Left lung (tissue), 4 donors: ENCODE measurements at regions not wholly inside any gene's neighbourhood (a gene's known extent, or its start where the extent isn't known, plus 50 kb on each side); places are given as distances from the start of the nearest gene placed in this dataset.

Experiments
- ATAC-seq: fragments of 200-7000 bp; cut with Tn5 transposase; one replicate; pipeline ENCODE4 v1.9.1; 2020; ENCODE audit warnings: moderate library complexity
- DNase-seq, 4 donors: peaks; one replicate each; pipeline ENCODE4 v3.0.0-alpha.2; 2013 to 2020
- H3K27ac ChIP-seq, 2 donors: fragments of 200-600 bp; sonication (generic) in 1 of 2; one replicate each; pipeline versions ENCODE4 v1.5.0 to v1.8.0; 2020 to 2021
- H3K27me3 ChIP-seq, 2 donors: fragments of 200-600 bp; sonication (generic) in 1 of 2; one replicate each; pipeline versions ENCODE4 v1.5.0 to v1.8.0; 2020 to 2021
- H3K36me3 ChIP-seq, 2 donors: fragments of 200-600 bp; sonication (generic) in 1 of 2; one replicate each; pipeline versions ENCODE4 v1.5.0 to v1.8.0; 2020 to 2021
- H3K4me1 ChIP-seq, 2 donors: fragments of 200-600 bp; one replicate each; pipeline ENCODE4 v1.8.0; 2021
- H3K4me3 ChIP-seq, 2 donors: fragments of 200-600 bp; sonication (generic) in 1 of 2; one replicate each; pipeline versions ENCODE4 v1.5.0 to v1.8.0; 2020 to 2021; ENCODE audit warnings: mild to moderate bottlenecking in 1 of 2
- H3K9me3 ChIP-seq, 2 donors: fragments of 200-600 bp; sonication (generic) in 1 of 2; one replicate each; pipeline versions ENCODE4 v1.5.0 to v1.8.0; 2020 to 2021
- intact Hi-C, 2 donors: fragments of 100-400 bp; cut with DNase I; formaldehyde crosslinking; loops; one replicate each; pipeline versions ENCODE4 v1.11.2 to v1.14.2; 2022
- TF ChIP-seq, protein P1 (sequence below), 2 donors: fragments of 200-600 bp; sonication (generic) in 1 of 2; IDR thresholded peaks; one replicate each; pipeline versions ENCODE4 v1.5.0 to v1.8.0; 2021; ENCODE audit warnings: antibody characterized with exemption in 2 of 2
- donor health status: DM: no; HTN: yes; CAD: no.
- donor health status: DM: no; HTN: no; CAD: no.

GRCh38 chr13:74273581-74273980, 139.4 kb upstream of the KLF12 start:
- Histone ChIP-seq H3K4me1 (no peaks in the 10 kb centered on the region), H3K9me3 (peaks cover 0 to 9% of the 10 kb centered on the region in 2 donors), H3K27ac (no peak overlapping the region), H3K36me3 (no peaks in the 10 kb centered on the region), H3K27me3 (no peaks in the 10 kb centered on the region), H3K4me3 (no peak overlapping the region)
- TF ChIP-seq, protein P1, sequence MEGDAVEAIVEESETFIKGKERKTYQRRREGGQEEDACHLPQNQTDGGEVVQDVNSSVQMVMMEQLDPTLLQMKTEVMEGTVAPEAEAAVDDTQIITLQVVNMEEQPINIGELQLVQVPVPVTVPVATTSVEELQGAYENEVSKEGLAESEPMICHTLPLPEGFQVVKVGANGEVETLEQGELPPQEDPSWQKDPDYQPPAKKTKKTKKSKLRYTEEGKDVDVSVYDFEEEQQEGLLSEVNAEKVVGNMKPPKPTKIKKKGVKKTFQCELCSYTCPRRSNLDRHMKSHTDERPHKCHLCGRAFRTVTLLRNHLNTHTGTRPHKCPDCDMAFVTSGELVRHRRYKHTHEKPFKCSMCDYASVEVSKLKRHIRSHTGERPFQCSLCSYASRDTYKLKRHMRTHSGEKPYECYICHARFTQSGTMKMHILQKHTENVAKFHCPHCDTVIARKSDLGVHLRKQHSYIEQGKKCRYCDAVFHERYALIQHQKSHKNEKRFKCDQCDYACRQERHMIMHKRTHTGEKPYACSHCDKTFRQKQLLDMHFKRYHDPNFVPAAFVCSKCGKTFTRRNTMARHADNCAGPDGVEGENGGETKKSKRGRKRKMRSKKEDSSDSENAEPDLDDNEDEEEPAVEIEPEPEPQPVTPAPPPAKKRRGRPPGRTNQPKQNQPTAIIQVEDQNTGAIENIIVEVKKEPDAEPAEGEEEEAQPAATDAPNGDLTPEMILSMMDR (IDR thresholded peaks at IDR 0.05), result no peak
- intact Hi-C loops, result no loop called here
- ATAC-seq (no peak), DNase-seq (no peak)

DNA sequence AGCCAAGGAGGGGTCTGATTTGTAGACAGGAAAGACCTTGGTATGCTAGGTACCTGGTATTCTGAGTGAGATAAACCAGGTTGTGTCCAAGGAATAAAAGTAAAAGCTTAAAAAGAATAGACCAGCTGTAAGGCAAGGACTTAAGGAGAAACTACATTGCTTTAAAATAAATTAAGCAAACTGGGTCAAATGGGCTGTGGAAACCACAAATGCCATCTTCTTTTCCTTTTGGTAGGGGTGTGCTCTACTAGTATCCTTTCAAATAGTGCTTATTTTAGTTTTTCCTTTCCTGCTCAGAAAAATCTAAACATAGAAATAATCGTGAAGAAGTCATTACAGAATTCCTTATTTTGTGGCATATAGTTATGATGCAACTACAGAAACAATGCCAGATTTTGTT, 138.6 kb upstream of the KLF12 start:
- Histone ChIP-seq H3K4me1 (no peaks in the 10 kb centered on the region), H3K4me3 (no peak overlapping the region), H3K27me3 (no peaks in the 10 kb centered on the region), H3K27ac (no peak overlapping the region), H3K9me3 (peaks cover 0 to 9% of the 10 kb centered on the region in 2 donors), H3K36me3 (no peaks in the 10 kb centered on the region)
- no peak for ATAC-seq
- TF ChIP-seq, protein P1 (IDR thresholded peaks at IDR 0.05), result no peak
- intact Hi-C loops, result no loop called here
- DNase-seq, result no peak

DNA sequence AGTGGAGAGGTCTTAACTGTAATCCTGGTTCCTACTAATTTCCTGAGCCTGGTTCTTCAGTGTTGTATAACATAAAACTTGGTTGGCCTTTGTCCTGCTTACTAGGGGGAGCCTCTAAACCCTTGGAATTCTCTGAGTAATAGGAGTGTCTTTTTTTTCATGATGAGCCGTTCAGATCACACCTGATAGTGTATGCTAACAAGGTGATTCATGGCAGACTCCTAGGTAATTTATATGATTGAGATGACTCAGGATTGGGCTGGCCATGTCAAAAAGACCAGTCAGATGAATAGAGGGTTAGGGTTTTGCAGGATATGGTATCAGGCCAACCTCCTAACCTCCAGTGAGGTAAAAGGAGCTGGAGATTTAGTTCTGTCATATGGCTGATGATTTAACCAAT, 135.8 kb upstream of the KLF12 start:
- DNase-seq, result no peak
- intact Hi-C loops, result no loop called here
- TF ChIP-seq, protein P1 (IDR thresholded peaks at IDR 0.05), result no peak

GRCh38 chr13:74266861-74267260, 132.7 kb upstream of the KLF12 start:
- peaks cover 0 to 20% of the 10 kb centered on the region in 2 donors for H3K9me3 ChIP-seq
- intact Hi-C loops, result no loop called here
- H3K27me3 ChIP-seq, result no peaks in the 10 kb centered on the region
- DNase-seq (no peak), ATAC-seq (no peak)
- no peak overlapping the region for H3K27ac ChIP-seq
- TF ChIP-seq, protein P1 (IDR thresholded peaks at IDR 0.05), result no peak
- no peak overlapping the region for H3K4me3 ChIP-seq
- H3K36me3 ChIP-seq, result no peaks in the 10 kb centered on the region
- H3K4me1 ChIP-seq, result no peaks in the 10 kb centered on the region

More for the DNA sequence above, 135.8 kb upstream of the KLF12 start:
- ATAC-seq, result no peak
- no peaks in the 10 kb centered on the region for H3K36me3 ChIP-seq
- no peak overlapping the region for H3K27ac ChIP-seq
- H3K4me3 ChIP-seq, result no peak overlapping the region
- H3K4me1 ChIP-seq, result no peaks in the 10 kb centered on the region
- H3K9me3 ChIP-seq, result peaks cover 0 to 15% of the 10 kb centered on the region in 2 donors
- H3K27me3 ChIP-seq, result no peaks in the 10 kb centered on the region

DNA sequence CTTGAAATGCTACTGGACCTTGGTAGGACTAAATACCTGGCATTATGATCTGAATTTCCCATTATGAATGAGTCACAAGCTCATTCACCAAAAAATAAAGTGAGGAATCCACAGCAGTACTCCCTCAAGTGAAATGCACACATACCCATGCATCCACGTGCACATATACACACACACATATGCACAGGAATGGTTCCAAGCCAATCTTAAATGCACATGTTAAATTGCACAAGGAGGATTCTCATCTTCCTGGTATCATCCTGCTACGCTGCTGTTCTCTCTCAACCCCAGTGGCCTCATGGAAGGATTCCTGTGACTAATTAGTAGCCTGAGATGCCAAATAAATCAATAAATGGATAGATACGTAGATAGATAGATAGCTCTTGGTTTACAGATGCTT, 132.1 kb upstream of the KLF12 start:
- intact Hi-C loops, result no loop called here
- no peak overlapping the region for H3K27ac ChIP-seq

More for the DNA sequence above, 132.1 kb upstream of the KLF12 start:
- ATAC-seq, result no peak
- no peak for DNase-seq
- TF ChIP-seq, protein P1 (IDR thresholded peaks at IDR 0.05), result no peak
- H3K27me3 ChIP-seq, result no peaks in the 10 kb centered on the region
- H3K4me3 ChIP-seq, result no peak overlapping the region
- no peaks in the 10 kb centered on the region for H3K4me1 ChIP-seq
- no peaks in the 10 kb centered on the region for H3K36me3 ChIP-seq
- H3K9me3 ChIP-seq, result peaks cover 0 to 15% of the 10 kb centered on the region in 2 donors
